Panc1 (cell line): ENCODE measurements at regions not wholly inside any gene's neighbourhood (a gene's known extent, or its start where the extent isn't known, plus 50 kb on each side); places are given as distances from the start of the nearest gene placed in this dataset.

Experiments
- ATAC-seq: fragments of 200-7000 bp; cut with Tn5 transposase; 2 replicates; pipeline ENCODE4 v1.9.1; 2020; ENCODE audit warnings: mild to moderate bottlenecking, moderate library complexity
- BruUV-seq: library from RNA; stranded (reverse); fragments of 400-500 nt; replicated peaks from 2 replicates; lab custom pipeline; 2021; lab: Mats Ljungman, UMichigan
- CTCF ChIA-PET: fragments of 300-600 bp; sonication (Branson Sonifier 250); formaldehyde crosslinking; loops from one replicate; lab custom pipeline; 2022; ENCODE audit warnings: antibody characterized with exemption; lab: Charles Lee
- POLR2A ChIA-PET: fragments of 300-600 bp; sonication (Branson Sonifier 250); formaldehyde crosslinking; loops from one replicate; lab custom pipeline; 2022; ENCODE audit warnings: antibody characterized with exemption; lab: Charles Lee
- DNase-seq: peaks from one replicate; pipeline ENCODE4 v3.0.0-alpha.2; 2010; ENCODE audit warnings: low read depth, low spot score
- H3K27ac ChIP-seq: 2 replicates; pipeline ENCODE4 v1.5.1; 2011; ENCODE audit warnings: mild to moderate bottlenecking, low read length, inconsistent platforms
- H3K27me3 ChIP-seq: fragments of 200-500 bp; sonication (Bioruptor generic); 2 replicates; pipeline ENCODE4 v1.6.0; 2014; ENCODE audit warnings: low read length, inconsistent platforms; ENCODE audit not compliant: control insufficient read depth, insufficient read depth
- H3K36me3 ChIP-seq: fragments of 200-500 bp; sonication (Bioruptor generic); 2 replicates; pipeline ENCODE4 v1.5.1; 2014; ENCODE audit warnings: inconsistent platforms, mild to moderate bottlenecking, low read length, moderate library complexity; ENCODE audit not compliant: control insufficient read depth, insufficient read depth
- H3K4me1 ChIP-seq: 2 replicates; pipeline ENCODE4 v1.5.1; 2011; ENCODE audit warnings: inconsistent platforms, mild to moderate bottlenecking, low read length, moderate library complexity; ENCODE audit not compliant: control insufficient read depth, insufficient read depth
- H3K4me3 ChIP-seq, 2 experiments: 2 replicates each; pipeline ENCODE4 v1.5.1; 2011 to 2012; ENCODE audit warnings: low read depth in 2 of 2, low read length in 2 of 2, mild to moderate bottlenecking in 2 of 2, inconsistent platforms in 1 of 2, moderate library complexity in 1 of 2
- H3K9me3 ChIP-seq: fragments of 200-500 bp; sonication (Bioruptor generic); 2 replicates; pipeline ENCODE4 v1.5.1; 2014; ENCODE audit warnings: low read depth, mild to moderate bottlenecking, inconsistent platforms, low read length, moderate library complexity; ENCODE audit not compliant: control insufficient read depth, insufficient read depth
- CTCF ChIP-seq: fragments of 450-650 bp; IDR thresholded peaks from 2 replicates; pipeline ENCODE4 v1.5.1; 2017; ENCODE audit warnings: mild to moderate bottlenecking
- POLR2AphosphoS5 ChIP-seq: IDR thresholded peaks from 2 replicates; pipeline ENCODE4 v1.6.1; 2012; ENCODE audit warnings: mild to moderate bottlenecking, low read depth, low read length, moderate library complexity
- REST ChIP-seq, 2 experiments: IDR thresholded peaks; 2 replicates each; pipeline ENCODE4 v1.6.1; 2011 to 2012; ENCODE audit warnings: low read depth in 2 of 2, control low read depth in 1 of 2, low read length in 1 of 2, mild to moderate bottlenecking in 1 of 2, moderate library complexity in 1 of 2; ENCODE audit not compliant: insufficient read depth in 1 of 2
- SIN3A ChIP-seq: IDR thresholded peaks from 2 replicates; pipeline ENCODE4 v1.6.1; 2012; ENCODE audit warnings: low read depth, mild to moderate bottlenecking, low read length, moderate library complexity, borderline replicate concordance; ENCODE audit not compliant: insufficient read depth
- TCF7L2 ChIP-seq: IDR thresholded peaks from 2 replicates; pipeline ENCODE4 v1.6.1; 2011; ENCODE audit warnings: mild to moderate bottlenecking, low read depth, low read length, inconsistent platforms
- in situ Hi-C: cut with HindIII; loops from 2 replicates; pipeline ENCODE4 v1.10.0; 2016; ENCODE audit warnings: low sequenced_read_pairs, low pct_unique_long_range_greater_than_20kb
- intact Hi-C: fragments of 100-400 bp; cut with micrococcal nuclease; formaldehyde crosslinking; loops from one replicate; pipeline ENCODE4 v1.10.0; 2022; ENCODE audit not compliant: unreplicated experiment

GRCh38 chr7:41326616-41327015 is 376.3 kb downstream of the INHBA start:
- POLR2A ChIA-PET = no interaction called here
- no TSS peak for BruUV-seq

GRCh38 chr7:41323806-41324205 is 379.1 kb downstream of the INHBA start:
- no peaks in the 10 kb centered on the region for H3K36me3 ChIP-seq
- no peaks in the 10 kb centered on the region for H3K9me3 ChIP-seq
- no peaks in the 10 kb centered on the region for H3K27me3 ChIP-seq
- no peak for TF ChIP-seq SIN3A
- TF ChIP-seq CTCF = no peak
- TF ChIP-seq REST (IDR thresholded peaks at IDR 0.05; ENCODE audit: insufficient read depth in 1 of 2, low read depth in 2 of 2, low read length in 1 of 2) = no peak
- TF ChIP-seq TCF7L2 = no peak
- no peak overlapping the region for H3K4me3 ChIP-seq
- POLR2A ChIA-PET = no interaction called here
- DNase-seq = no peak
- CTCF ChIA-PET = no interaction called here
- intact Hi-C loops = no loop called here
- in situ Hi-C loops = no loop called here
- peaks cover 4% of the 10 kb centered on the region for H3K4me1 ChIP-seq
- H3K27ac ChIP-seq = no peak overlapping the region
- no TSS peak for BruUV-seq
- no peak for ATAC-seq

More at GRCh38 chr7:41326616-41327015, 376.3 kb downstream of the INHBA start:
- H3K9me3 ChIP-seq = no peaks in the 10 kb centered on the region
- no peaks in the 10 kb centered on the region for H3K27me3 ChIP-seq
- ATAC-seq (no peak), DNase-seq (no peak)
- H3K27ac ChIP-seq = no peak overlapping the region
- CTCF ChIA-PET = no interaction called here
- in situ Hi-C loops (no loop called here), intact Hi-C loops (no loop called here)
- H3K4me3 ChIP-seq = no peak overlapping the region
- peaks cover 4% of the 10 kb centered on the region for H3K4me1 ChIP-seq
- H3K36me3 ChIP-seq = no peaks in the 10 kb centered on the region
- TF ChIP-seq SIN3A (no peak), TCF7L2 (no peak), POLR2AphosphoS5 (no peak), CTCF (no peak), REST (IDR thresholded peaks at IDR 0.05; ENCODE audit: insufficient read depth in 1 of 2, low read depth in 2 of 2, low read length in 1 of 2) (no peak)
